ENCODE measurements at regions not wholly inside any gene's neighbourhood (a gene's known extent, or its start where the extent isn't known, plus 50 kb on each side); places are given as distances from the start of the nearest gene placed in this dataset.

DNA sequence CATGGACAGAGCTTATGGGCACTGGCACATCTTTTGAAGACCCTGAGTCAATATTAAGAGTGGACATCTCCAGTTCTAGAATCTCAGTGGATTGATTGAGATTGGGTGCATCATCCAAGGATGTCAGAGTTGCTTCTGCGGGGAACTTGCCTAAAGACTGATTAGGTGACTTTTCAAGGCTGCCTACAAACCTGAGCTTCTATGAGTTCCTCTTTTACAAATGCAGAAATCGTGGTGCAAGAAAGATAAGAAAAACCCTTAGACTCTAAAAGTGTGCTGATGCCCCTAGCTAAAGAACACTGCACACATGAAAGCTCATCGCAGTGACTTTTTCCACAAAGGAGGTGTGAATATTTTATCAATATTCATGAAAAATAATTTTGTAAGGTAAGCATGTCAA is 86.8 kb upstream of the NEDD4L start (continued):
- TF ChIP-seq, protein P1, sequence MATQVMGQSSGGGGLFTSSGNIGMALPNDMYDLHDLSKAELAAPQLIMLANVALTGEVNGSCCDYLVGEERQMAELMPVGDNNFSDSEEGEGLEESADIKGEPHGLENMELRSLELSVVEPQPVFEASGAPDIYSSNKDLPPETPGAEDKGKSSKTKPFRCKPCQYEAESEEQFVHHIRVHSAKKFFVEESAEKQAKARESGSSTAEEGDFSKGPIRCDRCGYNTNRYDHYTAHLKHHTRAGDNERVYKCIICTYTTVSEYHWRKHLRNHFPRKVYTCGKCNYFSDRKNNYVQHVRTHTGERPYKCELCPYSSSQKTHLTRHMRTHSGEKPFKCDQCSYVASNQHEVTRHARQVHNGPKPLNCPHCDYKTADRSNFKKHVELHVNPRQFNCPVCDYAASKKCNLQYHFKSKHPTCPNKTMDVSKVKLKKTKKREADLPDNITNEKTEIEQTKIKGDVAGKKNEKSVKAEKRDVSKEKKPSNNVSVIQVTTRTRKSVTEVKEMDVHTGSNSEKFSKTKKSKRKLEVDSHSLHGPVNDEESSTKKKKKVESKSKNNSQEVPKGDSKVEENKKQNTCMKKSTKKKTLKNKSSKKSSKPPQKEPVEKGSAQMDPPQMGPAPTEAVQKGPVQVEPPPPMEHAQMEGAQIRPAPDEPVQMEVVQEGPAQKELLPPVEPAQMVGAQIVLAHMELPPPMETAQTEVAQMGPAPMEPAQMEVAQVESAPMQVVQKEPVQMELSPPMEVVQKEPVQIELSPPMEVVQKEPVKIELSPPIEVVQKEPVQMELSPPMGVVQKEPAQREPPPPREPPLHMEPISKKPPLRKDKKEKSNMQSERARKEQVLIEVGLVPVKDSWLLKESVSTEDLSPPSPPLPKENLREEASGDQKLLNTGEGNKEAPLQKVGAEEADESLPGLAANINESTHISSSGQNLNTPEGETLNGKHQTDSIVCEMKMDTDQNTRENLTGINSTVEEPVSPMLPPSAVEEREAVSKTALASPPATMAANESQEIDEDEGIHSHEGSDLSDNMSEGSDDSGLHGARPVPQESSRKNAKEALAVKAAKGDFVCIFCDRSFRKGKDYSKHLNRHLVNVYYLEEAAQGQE (IDR thresholded peaks at IDR 0.05; ENCODE audit: low read depth, low read length) = no peak
- TF ChIP-seq RAD21 (IDR thresholded peaks at IDR 0.05; ENCODE audit: low read length) = no peak
- TF ChIP-seq, protein P2, sequence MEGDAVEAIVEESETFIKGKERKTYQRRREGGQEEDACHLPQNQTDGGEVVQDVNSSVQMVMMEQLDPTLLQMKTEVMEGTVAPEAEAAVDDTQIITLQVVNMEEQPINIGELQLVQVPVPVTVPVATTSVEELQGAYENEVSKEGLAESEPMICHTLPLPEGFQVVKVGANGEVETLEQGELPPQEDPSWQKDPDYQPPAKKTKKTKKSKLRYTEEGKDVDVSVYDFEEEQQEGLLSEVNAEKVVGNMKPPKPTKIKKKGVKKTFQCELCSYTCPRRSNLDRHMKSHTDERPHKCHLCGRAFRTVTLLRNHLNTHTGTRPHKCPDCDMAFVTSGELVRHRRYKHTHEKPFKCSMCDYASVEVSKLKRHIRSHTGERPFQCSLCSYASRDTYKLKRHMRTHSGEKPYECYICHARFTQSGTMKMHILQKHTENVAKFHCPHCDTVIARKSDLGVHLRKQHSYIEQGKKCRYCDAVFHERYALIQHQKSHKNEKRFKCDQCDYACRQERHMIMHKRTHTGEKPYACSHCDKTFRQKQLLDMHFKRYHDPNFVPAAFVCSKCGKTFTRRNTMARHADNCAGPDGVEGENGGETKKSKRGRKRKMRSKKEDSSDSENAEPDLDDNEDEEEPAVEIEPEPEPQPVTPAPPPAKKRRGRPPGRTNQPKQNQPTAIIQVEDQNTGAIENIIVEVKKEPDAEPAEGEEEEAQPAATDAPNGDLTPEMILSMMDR (IDR thresholded peaks at IDR 0.05) = no peak

DNA sequence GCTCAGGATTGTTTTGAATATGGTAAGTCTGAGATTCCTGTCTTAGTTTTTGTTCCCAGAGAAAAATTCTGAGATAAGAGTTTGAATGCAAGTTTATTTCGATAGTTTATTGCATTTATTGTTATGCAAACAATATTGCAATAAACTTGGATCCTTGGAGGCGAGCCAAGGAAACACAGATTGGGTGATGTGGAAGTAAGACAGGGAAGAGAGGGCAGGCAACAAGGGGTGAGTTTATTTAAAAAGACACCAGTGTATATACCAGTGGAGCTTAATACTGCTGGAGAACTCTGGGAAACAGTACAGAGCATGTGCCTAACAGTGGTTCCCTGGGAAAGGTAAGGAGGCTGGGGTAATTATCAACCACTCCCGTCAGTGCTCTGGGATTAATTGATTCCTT is 87.5 kb upstream of the NEDD4L start:
- no peaks in the 10 kb centered on the region for H3K9me3 ChIP-seq
- H3K79me2 ChIP-seq (ENCODE audit: insufficient read depth) = no peaks in the 10 kb centered on the region
- no peaks in the 10 kb centered on the region for H3K36me3 ChIP-seq (replicated peaks in 1 of 2; ENCODE audit: control insufficient read depth in 1 of 2, insufficient read depth in 2 of 2, low read length in 1 of 2)
- no peak for DNase-seq
- no peak overlapping the region for H2AFZ ChIP-seq (ENCODE audit: low read depth)
- no peak for TF ChIP-seq NFIC (IDR thresholded peaks at IDR 0.05; ENCODE audit: borderline replicate concordance)
- TF ChIP-seq, protein P1 (IDR thresholded peaks at IDR 0.05; ENCODE audit: low read depth, low read length) = no peak
- TF ChIP-seq GATA2 (CRISPR knock-in tag; IDR thresholded peaks at IDR 0.05) = no peak
- no peak for TF ChIP-seq SIN3A (IDR thresholded peaks at IDR 0.05; ENCODE audit: borderline replicate concordance, low read depth, low read length)
- TF ChIP-seq FOXM1 (IDR thresholded peaks at IDR 0.05; ENCODE audit: low read depth) = no peak
- TF ChIP-seq FOXJ3 (CRISPR knock-in tag; IDR thresholded peaks at IDR 0.05) = no peak
- TF ChIP-seq SMC3 (IDR thresholded peaks at IDR 0.05; ENCODE audit: low read depth, low read length) = no peak
- no peak for TF ChIP-seq TCF12 (IDR thresholded peaks at IDR 0.05)
- TF ChIP-seq, protein P3, sequence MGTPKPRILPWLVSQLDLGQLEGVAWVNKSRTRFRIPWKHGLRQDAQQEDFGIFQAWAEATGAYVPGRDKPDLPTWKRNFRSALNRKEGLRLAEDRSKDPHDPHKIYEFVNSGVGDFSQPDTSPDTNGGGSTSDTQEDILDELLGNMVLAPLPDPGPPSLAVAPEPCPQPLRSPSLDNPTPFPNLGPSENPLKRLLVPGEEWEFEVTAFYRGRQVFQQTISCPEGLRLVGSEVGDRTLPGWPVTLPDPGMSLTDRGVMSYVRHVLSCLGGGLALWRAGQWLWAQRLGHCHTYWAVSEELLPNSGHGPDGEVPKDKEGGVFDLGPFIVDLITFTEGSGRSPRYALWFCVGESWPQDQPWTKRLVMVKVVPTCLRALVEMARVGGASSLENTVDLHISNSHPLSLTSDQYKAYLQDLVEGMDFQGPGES (IDR thresholded peaks at IDR 0.05; ENCODE audit: low read depth, low read length) = no peak
- no peak for TF ChIP-seq GABPA (IDR thresholded peaks at IDR 0.05; ENCODE audit: low read depth)
- TF ChIP-seq TAF1 (IDR thresholded peaks at IDR 0.05; ENCODE audit: borderline replicate concordance, low read depth, low read length) = no peak
- TF ChIP-seq EP300 (IDR thresholded peaks at IDR 0.05; ENCODE audit: borderline replicate concordance in 1 of 2, low read depth in 1 of 2, low read length in 1 of 2) = no peak
- TF ChIP-seq RAD21 (IDR thresholded peaks at IDR 0.05; ENCODE audit: low read length) = no peak
- TF ChIP-seq, protein P4, sequence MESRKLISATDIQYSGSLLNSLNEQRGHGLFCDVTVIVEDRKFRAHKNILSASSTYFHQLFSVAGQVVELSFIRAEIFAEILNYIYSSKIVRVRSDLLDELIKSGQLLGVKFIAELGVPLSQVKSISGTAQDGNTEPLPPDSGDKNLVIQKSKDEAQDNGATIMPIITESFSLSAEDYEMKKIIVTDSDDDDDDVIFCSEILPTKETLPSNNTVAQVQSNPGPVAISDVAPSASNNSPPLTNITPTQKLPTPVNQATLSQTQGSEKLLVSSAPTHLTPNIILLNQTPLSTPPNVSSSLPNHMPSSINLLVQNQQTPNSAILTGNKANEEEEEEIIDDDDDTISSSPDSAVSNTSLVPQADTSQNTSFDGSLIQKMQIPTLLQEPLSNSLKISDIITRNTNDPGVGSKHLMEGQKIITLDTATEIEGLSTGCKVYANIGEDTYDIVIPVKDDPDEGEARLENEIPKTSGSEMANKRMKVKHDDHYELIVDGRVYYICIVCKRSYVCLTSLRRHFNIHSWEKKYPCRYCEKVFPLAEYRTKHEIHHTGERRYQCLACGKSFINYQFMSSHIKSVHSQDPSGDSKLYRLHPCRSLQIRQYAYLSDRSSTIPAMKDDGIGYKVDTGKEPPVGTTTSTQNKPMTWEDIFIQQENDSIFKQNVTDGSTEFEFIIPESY (IDR thresholded peaks at IDR 0.05; ENCODE audit: borderline replicate concordance, low read depth) = no peak
- TF ChIP-seq RCOR1 (IDR thresholded peaks at IDR 0.05; ENCODE audit: low read length) = no peak
- TF ChIP-seq JUND (IDR thresholded peaks at IDR 0.05) = no peak
- no peaks in the 10 kb centered on the region; the same call in 1 of the 2 replicates for H3K27me3 ChIP-seq (ENCODE audit: insufficient read depth)
- H3K4me3 ChIP-seq (ENCODE audit: low read depth in 2 of 2, low read length in 1 of 2) = no peak overlapping the region
- H3K4me2 ChIP-seq = no peak overlapping the region
- WGBS (ENCODE audit: low lambda C conversion rate) = 56% methylated on average over 3 of the region's 3 CpGs
- no peaks in the 10 kb centered on the region for H3K9me2 ChIP-seq
- ChIA-PET CTCF (interaction anchor here (0.6 to 1.0 kb wide), 3 partner anchors 22 to 225 kb away, joined by 3 read pairs; no protein-coding TSS in a partner anchor), POLR2A (no interaction called here)
- peaks cover 0 to 7% of the 10 kb centered on the region in 2 experiments; a peak in 2 of 4 replicates for H3K4me1 ChIP-seq (ENCODE audit: control insufficient read depth in 1 of 2, insufficient read depth in 2 of 2, low read depth in 1 of 2, low read length in 1 of 2)
- no peaks in the 10 kb centered on the region for H4K20me1 ChIP-seq (ENCODE audit: insufficient read depth)
- H3F3A ChIP-seq (replicated peaks; ENCODE audit: insufficient read depth) = no peaks in the 10 kb centered on the region
- no peak overlapping the region for H3K9ac ChIP-seq
- H3K27ac ChIP-seq (ENCODE audit: low read depth in 2 of 2, low read length in 1 of 2) = no peak overlapping the region
